Glutamatergic neuron (in vitro differentiated cells): ENCODE measurements at regions not wholly inside any gene's neighbourhood (a gene's known extent, or its start where the extent isn't known, plus 50 kb on each side); places are given as distances from the start of the nearest gene placed in this dataset.

Experiments used
- DNase-seq: peaks from one replicate; pipeline ENCODE4 v3.0.0; 2022
- H3K27ac Mint-ChIP-seq: one replicate; pipeline ENCODE4 v1.8.0; 2020; ENCODE audit warnings: mild to moderate bottlenecking, mixed read lengths, inconsistent platforms; ENCODE audit not compliant: unreplicated experiment
- H3K27me3 Mint-ChIP-seq: one replicate; pipeline ENCODE4 v1.8.0; 2020; ENCODE audit warnings: mild to moderate bottlenecking, moderate library complexity, mixed read lengths, inconsistent platforms; ENCODE audit not compliant: unreplicated experiment
- H3K36me3 Mint-ChIP-seq: one replicate; pipeline ENCODE4 v1.8.0; 2020; ENCODE audit warnings: mild to moderate bottlenecking, mixed read lengths, inconsistent platforms; ENCODE audit not compliant: unreplicated experiment
- H3K4me1 Mint-ChIP-seq: one replicate; pipeline ENCODE4 v1.8.0; 2020; ENCODE audit warnings: mild to moderate bottlenecking, low read depth, mixed read lengths, inconsistent platforms; ENCODE audit not compliant: unreplicated experiment
- H3K4me3 Mint-ChIP-seq: one replicate; pipeline ENCODE4 v1.8.0; 2020; ENCODE audit warnings: mild to moderate bottlenecking, mixed read lengths, inconsistent platforms; ENCODE audit not compliant: unreplicated experiment
- H3K9me3 Mint-ChIP-seq: one replicate; pipeline ENCODE4 v1.8.0; 2020; ENCODE audit warnings: mild to moderate bottlenecking, moderate library complexity, mixed read lengths, inconsistent platforms; ENCODE audit not compliant: unreplicated experiment
- TF ChIP-seq, protein P1 (sequence below): fragments of 200-600 bp; sonication (generic); IDR thresholded peaks from one replicate; pipeline ENCODE4 v1.5.0; 2021; ENCODE audit not compliant: partially characterized antibody, unreplicated experiment

DNA sequence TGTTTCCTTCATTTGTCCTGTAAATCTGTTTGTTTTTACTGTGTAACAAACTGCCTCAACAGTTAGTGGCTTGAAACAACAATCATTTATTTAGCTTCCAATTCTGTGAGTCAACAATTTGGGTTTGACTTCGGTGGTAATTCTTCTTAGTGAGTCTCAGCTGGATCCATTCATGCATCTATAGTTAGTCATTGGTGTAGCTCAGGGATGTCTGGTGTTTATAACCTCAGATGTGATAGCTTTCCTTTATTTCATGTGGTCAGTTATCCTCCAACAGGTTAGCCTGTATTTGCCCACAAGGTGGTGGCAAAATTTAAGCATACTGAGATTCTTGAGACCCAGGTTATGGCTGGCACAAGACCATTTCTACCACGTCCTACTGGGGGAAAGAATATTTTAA, 1267.2 kb downstream of the RAPGEF2 start:
- TF ChIP-seq, protein P1, sequence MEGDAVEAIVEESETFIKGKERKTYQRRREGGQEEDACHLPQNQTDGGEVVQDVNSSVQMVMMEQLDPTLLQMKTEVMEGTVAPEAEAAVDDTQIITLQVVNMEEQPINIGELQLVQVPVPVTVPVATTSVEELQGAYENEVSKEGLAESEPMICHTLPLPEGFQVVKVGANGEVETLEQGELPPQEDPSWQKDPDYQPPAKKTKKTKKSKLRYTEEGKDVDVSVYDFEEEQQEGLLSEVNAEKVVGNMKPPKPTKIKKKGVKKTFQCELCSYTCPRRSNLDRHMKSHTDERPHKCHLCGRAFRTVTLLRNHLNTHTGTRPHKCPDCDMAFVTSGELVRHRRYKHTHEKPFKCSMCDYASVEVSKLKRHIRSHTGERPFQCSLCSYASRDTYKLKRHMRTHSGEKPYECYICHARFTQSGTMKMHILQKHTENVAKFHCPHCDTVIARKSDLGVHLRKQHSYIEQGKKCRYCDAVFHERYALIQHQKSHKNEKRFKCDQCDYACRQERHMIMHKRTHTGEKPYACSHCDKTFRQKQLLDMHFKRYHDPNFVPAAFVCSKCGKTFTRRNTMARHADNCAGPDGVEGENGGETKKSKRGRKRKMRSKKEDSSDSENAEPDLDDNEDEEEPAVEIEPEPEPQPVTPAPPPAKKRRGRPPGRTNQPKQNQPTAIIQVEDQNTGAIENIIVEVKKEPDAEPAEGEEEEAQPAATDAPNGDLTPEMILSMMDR = no peak
- Mint-ChIP-seq H3K9me3 (no peaks in the 10 kb centered on the region), H3K27me3 (no peaks in the 10 kb centered on the region), H3K36me3 (no peaks in the 10 kb centered on the region), H3K4me1 (no peaks in the 10 kb centered on the region), H3K27ac (no peak overlapping the region), H3K4me3 (no peak overlapping the region)
- DNase-seq = no peak

DNA sequence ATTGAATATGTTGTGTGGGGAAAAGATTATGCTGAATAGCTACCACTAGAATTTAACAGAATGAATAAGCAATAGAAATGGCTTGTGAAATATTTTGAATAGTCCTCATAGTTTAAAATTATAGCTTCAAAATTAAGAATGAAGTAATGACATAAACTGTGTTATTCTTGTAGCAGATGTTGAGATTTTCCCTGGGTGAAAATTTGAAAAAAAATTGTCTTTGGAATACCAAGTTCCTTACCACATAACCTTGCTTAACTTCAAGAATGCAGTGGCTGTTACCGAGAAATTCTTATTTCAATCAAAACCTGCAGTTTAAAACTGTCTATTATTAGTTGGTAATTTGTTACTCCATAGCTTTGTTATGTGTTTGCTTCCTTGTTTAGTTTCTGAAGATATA, 1268.6 kb downstream of the RAPGEF2 start:
- no peak overlapping the region for H3K4me3 Mint-ChIP-seq
- H3K27me3 Mint-ChIP-seq = no peaks in the 10 kb centered on the region
- no peak for DNase-seq
- TF ChIP-seq, protein P1 = no peak
- H3K27ac Mint-ChIP-seq = no peak overlapping the region
- H3K4me1 Mint-ChIP-seq = no peaks in the 10 kb centered on the region
- H3K36me3 Mint-ChIP-seq = no peaks in the 10 kb centered on the region
- H3K9me3 Mint-ChIP-seq = no peaks in the 10 kb centered on the region

DNA sequence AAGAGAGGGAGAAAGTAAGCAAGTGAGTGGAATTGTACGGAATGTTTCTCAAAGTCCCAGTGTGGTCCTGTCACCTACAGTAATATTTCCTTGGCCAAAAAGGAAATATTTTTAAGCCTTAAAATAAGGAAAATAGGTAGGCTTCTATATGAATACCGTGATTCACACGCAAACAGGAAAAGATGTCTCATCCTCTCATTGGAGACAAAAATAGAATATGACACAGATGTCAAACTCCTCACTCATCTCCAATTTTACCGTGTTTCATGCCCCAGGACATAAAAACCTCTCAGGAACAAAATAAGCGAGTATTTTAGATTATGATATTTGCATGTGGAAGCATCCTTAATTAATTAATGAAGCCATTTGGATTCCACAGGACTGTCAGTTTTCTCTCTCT, 1269.5 kb downstream of the RAPGEF2 start:
- Mint-ChIP-seq H3K27me3 (no peaks in the 10 kb centered on the region), H3K4me3 (no peak overlapping the region), H3K36me3 (no peaks in the 10 kb centered on the region), H3K9me3 (no peaks in the 10 kb centered on the region), H3K4me1 (no peaks in the 10 kb centered on the region), H3K27ac (no peak overlapping the region)
- DNase-seq = no peak
- TF ChIP-seq, protein P1 = no peak

DNA sequence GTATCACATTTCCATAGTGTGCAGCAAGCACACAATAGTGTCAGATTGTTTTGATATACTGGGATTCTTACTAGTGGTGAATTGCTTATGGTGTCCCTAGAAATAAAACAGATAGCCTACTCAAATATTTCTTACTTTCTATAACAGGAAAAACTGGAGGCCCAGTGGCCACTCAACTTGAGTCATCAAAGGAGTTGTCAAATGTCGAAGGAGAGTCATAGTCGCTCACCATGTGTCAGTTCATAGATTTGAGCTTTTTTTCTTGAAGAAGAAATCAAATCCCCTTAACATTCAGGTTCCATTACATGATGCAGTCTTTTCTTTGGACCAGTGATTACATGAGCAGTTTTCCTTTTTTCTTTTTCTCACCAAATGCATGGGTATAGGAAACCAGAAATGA, 1271.0 kb downstream of the RAPGEF2 start:
- TF ChIP-seq, protein P1 = no peak
- H3K4me1 Mint-ChIP-seq = no peaks in the 10 kb centered on the region
- H3K9me3 Mint-ChIP-seq = no peaks in the 10 kb centered on the region
- no peak overlapping the region for H3K27ac Mint-ChIP-seq
- no peaks in the 10 kb centered on the region for H3K27me3 Mint-ChIP-seq
- no peak for DNase-seq
- H3K4me3 Mint-ChIP-seq = no peak overlapping the region
- H3K36me3 Mint-ChIP-seq = no peaks in the 10 kb centered on the region

DNA sequence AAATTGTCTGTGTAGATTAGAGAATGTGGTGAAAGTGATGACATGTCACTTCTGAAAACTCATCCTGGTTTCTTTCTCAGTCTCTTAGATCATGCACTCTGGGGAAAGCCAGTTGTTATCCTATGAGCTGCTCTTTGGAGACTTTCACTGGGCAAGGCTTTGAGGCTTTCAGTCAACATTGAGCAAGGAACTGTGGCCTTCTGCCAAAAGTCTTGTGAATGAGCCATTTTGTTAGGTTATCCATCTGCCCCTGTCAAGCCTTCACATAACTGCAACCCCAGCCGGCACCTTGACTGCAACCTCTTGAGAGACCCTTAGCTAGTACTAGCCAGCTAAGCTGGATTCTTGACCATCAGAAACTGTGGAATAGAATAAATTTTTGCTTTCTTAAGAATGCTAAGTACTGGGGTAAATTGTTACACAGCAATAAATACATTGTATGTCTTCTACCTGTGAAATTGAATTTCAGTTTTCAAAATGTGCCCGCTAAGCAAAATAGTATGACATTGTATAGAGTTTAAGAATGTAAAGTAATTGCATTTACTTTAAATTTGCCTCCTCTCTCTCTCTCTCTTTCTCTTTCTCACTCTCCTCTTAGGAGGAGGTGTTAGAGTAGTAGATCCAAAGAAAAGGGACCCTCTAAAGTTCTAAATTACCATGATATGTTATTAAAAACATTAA, 1273.0 kb downstream of the RAPGEF2 start:
- no peak overlapping the region for H3K4me3 Mint-ChIP-seq
- no peak for DNase-seq
- H3K9me3 Mint-ChIP-seq = no peaks in the 10 kb centered on the region
- H3K27me3 Mint-ChIP-seq = no peaks in the 10 kb centered on the region
- TF ChIP-seq, protein P1 = no peak
- H3K36me3 Mint-ChIP-seq = no peaks in the 10 kb centered on the region
- no peaks in the 10 kb centered on the region for H3K4me1 Mint-ChIP-seq
- no peak overlapping the region for H3K27ac Mint-ChIP-seq
